NOMO-1 treated with dmso at 0.1 percent for 144 hours (cell line): ENCODE measurements at regions not wholly inside any gene's neighbourhood (a gene's known extent, or its start where the extent isn't known, plus 50 kb on each side); places are given as distances from the start of the nearest gene placed in this dataset.

ENCODE experiments used
- DNase-seq: peaks from one replicate; lab custom pipeline; 2025; ENCODE audit not compliant: unreplicated experiment; lab: John Stamatoyannopoulos, UW

DNA sequence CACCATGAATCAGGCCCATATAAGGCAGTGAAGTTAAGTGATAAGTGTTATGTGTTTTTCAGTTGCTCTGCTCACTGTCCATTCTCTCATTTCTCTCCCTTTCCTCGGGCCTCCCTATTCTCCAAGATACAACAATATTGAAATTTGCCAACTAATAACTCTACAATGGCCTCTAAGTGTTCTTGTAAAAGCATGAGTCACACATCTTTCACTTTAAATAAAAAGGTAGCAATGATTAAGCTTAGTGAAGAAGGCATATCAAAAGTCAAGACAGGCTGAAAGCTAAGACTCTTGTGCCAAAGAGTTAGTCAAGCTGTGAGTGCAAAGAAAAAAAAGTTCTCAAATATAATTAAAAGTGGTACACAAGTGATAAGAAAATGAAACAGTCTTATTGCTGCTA lies 675.4 kb downstream of the OTOL1 start:
- no peak for DNase-seq

- no peak for DNase-seq
Observed at GRCh38 chr3:162175145-162175544, 678.5 kb downstream of the OTOL1 start.

DNA sequence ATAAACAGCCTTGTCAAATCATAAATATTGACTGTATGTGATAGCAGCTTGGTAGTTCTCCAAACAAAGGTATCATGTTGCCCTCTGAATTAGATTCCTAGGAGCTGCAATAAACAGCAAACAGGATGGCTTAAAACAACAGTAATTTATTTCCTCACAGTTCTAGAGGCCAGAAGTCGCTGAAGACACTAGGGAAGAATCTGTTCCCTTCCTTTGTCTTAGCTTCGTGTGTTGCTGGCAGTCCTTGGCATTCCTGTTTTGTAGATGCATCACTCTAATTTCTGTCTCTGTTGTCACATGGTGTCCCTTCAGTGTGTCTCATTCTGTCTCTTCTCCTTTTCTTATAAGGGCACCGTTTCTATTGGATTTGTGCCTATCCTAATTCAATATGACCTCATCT lies 679.3 kb downstream of the OTOL1 start:
- DNase-seq, result no peak

GRCh38 chr3:162183440-162183839 lies 686.8 kb downstream of the OTOL1 start:
- no peak for DNase-seq

DNA sequence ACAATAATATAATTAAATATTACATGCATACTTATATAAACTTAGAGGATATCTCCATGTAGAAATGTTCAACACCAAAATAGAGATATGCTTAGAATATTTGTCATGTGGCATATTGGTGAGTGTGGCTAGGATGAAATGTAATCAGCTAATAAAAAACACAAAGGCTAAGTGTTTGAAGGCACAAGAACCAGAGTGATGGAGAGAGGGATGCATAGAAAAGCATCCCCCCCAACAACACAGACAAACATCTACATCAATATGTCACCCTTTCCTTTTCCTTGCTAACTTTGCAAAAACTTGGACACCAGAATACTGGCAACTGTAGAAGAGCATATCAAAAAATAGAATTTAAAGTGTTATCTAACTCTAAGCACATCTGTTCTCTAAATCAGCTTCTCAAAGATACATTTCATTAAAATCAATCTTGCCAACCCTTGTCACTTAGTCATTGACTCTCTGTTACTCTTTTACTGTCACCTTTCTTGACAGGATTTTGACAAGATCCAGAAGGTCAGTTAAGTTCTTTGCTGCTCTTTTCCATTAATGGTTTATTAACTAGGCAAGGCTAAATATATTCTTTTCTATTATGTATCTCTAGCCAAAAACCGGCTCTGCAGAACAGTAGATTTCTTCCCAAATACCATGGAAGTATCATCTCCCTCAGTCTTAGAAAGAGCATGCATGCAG lies 695.9 kb downstream of the OTOL1 start:
- no peak for DNase-seq

DNA sequence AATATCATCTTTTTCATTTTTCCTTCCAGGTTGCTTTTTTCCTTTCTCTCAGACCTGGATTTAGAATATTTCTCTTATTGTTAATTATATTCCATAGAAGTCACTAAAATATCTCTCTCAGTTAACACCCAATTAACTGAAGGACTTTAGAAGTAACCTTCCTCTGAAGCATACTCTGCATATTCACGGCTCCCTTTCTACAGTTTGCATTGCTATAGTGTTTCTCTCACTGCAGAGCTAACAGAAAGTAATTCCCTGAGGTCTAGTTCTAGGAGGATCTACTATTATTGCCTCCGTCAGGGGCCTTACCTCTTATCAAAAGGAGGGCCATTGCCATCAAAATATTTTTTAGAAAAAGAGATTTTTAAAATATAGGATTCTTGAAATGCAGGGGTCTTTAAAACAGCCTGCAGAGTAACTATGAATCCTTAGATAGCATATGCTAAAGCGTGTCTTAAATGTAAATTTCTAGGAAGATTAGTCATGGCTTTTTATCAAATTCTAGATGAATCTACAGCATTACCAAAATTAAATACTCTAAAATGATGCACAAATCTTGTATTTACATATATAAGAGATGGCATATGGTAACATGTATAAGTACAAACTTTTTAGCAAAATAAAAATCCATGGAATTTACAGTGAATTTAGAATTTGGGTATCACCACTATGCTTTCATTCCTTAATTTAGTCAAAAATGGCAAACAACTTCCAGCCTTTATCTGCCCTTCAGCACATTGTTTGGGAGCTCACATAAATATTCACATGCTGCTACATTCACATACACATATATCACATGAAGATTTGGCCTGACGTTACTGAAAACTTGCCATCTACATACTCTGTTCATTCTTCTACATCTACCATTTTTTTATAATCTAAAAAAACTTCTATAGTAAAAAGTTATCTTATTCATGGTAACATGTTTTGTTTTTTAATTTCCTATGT lies 696.8 kb downstream of the OTOL1 start:
- DNase-seq, result no peak

DNA sequence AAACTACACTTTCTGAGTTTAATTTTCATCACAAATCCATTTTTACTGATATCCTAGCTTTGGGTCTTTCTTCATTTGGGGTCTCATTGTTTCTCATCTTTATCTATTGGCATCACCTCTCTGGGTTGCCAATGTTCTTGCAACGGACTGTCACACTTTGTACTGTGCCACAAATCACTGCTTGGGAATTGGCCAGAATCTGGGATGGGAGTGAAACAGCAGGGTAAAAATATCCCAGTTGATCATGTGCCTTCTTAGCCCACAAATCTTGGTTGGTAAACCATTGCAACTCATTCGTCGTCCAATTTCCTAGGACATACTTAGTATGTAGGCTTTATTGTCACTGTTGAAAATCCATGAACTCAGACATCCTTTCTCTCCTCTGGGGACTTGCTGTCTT lies 698.5 kb downstream of the OTOL1 start:
- no peak for DNase-seq

GRCh38 chr3:162196964-162197363 lies 700.4 kb downstream of the OTOL1 start:
- DNase-seq, result no peak

GRCh38 chr3:162200836-162201235 lies 704.2 kb downstream of the OTOL1 start:
- DNase-seq, result no peak

DNA sequence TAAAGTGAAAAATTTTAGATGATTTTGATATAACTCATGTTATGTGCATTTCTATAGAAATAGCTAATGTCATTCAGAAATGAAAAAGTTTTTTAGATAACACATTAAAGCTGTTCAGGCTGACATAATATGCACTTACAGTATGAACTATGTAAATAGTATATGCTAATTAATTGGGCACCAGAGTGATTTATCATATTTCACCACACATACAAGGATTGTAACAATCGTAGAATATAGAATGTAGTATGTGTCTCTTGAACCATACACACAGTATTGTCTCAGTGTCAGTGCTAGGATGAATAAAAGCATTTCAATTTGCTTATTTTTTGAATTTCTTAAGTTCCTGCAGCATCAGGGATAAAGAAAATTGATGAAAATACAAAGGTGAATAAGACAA lies 710.0 kb downstream of the OTOL1 start:
- no peak for DNase-seq

GRCh38 chr3:162211470-162211869 lies 714.9 kb downstream of the OTOL1 start:
- DNase-seq, result no peak

- DNase-seq, result no peak
Observed at GRCh38 chr3:162213196-162213595, 716.6 kb downstream of the OTOL1 start.

- DNase-seq, result no peak
Observed at GRCh38 chr3:162213956-162214355, 717.3 kb downstream of the OTOL1 start.

GRCh38 chr3:162217647-162218046 lies 721.0 kb downstream of the OTOL1 start:
- no peak for DNase-seq

DNA sequence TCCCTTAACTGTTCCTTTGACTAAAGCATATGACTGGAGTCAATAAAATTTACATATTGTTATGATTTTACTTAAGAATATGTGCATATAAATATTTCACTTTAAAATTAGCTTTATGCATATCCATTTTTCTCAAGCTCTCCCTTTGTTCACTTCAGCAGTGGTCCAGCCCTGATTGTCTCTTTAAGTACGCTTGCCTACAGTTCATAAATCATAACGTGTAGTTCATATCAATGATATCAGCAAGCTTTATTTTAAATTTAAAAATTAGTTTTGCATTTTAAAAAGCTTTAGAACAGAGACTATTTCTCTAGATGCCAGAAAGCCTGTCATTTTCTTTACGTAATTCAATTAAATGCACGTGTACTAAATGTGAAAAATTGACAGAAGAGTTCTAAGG lies 721.9 kb downstream of the OTOL1 start:
- DNase-seq, result no peak

GRCh38 chr3:162224746-162225145 lies 728.1 kb downstream of the OTOL1 start:
- DNase-seq, result no peak

- no peak for DNase-seq
Observed at GRCh38 chr3:162236949-162237348, 740.3 kb downstream of the OTOL1 start.

DNA sequence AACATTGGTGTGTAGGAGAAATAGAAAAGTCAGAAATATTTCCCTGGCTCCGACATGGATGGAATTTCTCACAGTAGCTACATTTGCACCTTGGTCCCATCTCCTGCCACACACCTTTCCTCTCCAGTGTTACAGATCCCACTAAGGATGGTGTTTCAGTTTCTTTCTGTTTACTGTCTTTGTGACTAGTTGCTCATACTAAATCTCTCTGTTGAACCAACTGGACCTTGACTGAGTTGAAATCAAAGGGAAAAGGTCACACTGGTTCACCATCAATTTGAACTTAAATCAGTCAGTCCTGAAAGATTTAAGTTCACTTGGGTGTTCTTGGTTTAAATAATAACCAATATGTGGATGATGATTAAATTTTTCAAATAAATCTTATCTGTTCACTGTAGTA lies 754.2 kb downstream of the OTOL1 start:
- DNase-seq, result no peak

- DNase-seq, result no peak
Observed at GRCh38 chr3:162262129-162262528, 765.5 kb downstream of the OTOL1 start.

DNA sequence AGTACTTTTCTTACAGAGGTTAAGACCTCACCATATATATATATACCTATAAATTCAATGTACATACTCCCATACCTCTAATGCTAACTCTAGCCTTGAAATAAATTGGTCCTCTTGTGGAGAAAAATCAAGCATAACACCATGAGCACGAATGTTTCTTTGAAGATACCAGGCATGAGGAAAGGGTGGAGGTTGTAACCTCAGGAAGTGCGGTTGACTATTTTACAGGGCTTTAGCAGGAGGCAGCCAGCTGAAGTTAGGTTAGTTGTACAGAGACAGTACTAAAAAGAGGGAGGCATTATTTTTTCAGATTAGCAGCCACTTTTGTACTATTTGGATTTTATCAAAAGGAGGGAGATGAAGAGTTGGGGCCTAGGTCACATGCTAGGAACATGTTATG lies 767.0 kb downstream of the OTOL1 start:
- no peak for DNase-seq

GRCh38 chr3:162269636-162270458 lies 773.2 kb downstream of the OTOL1 start:
- no peak for DNase-seq
